ENCODE measurements at regions not wholly inside any gene's neighbourhood (a gene's known extent, or its start where the extent isn't known, plus 50 kb on each side); places are given as distances from the start of the nearest gene placed in this dataset.

- DNase-seq (ENCODE audit: low spot score) (no peak), ATAC-seq (ENCODE audit: insufficient number of reproducible peaks, low FRiP score, low read depth) (no peak)
- Histone ChIP-seq H3K36me3 (no peaks in the 10 kb centered on the region), H3K27ac (no peak overlapping the region), H3K9me3 (no peaks in the 10 kb centered on the region), H3K27me3 (replicated peaks; ENCODE audit: insufficient read depth) (no peaks in the 10 kb centered on the region), H3K4me3 (no peak overlapping the region), H3K4me1 (ENCODE audit: control insufficient read depth in 1 of 2, low read depth in 2 of 2) (no peaks in the 10 kb centered on the region)
- TF ChIP-seq, protein P1, sequence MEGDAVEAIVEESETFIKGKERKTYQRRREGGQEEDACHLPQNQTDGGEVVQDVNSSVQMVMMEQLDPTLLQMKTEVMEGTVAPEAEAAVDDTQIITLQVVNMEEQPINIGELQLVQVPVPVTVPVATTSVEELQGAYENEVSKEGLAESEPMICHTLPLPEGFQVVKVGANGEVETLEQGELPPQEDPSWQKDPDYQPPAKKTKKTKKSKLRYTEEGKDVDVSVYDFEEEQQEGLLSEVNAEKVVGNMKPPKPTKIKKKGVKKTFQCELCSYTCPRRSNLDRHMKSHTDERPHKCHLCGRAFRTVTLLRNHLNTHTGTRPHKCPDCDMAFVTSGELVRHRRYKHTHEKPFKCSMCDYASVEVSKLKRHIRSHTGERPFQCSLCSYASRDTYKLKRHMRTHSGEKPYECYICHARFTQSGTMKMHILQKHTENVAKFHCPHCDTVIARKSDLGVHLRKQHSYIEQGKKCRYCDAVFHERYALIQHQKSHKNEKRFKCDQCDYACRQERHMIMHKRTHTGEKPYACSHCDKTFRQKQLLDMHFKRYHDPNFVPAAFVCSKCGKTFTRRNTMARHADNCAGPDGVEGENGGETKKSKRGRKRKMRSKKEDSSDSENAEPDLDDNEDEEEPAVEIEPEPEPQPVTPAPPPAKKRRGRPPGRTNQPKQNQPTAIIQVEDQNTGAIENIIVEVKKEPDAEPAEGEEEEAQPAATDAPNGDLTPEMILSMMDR (IDR thresholded peaks at IDR 0.05), result no peak
Observed at GRCh38 chr11:71083105-71083504, 169.3 kb downstream of the SHANK2 start.

DNA sequence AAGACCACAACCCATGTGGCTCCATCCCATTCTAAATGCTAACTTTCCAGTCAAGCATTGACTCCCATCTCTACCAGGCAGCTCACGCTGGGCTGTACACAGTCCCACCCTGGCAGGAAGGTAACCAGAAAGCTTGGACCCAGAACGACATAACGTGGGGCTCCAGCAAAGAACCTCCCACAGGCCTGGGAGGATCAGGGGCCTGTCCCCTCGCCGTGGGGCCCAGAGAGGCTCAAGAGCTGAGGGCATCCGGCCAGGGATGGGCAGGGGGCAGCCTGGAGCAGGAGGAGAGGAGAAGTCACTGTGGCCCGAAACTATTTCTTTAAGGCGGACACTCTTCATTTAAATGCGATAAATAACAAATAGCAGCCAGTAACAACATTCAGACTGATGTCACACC lies 169.9 kb downstream of the SHANK2 start:
- Histone ChIP-seq H3K27ac (no peak overlapping the region), H3K27me3 (replicated peaks; ENCODE audit: insufficient read depth) (no peaks in the 10 kb centered on the region), H3K9me3 (no peaks in the 10 kb centered on the region), H3K4me1 (ENCODE audit: control insufficient read depth in 1 of 2, low read depth in 2 of 2) (no peaks in the 10 kb centered on the region), H3K4me3 (no peak overlapping the region), H3K36me3 (no peaks in the 10 kb centered on the region)
- ATAC-seq (ENCODE audit: insufficient number of reproducible peaks, low FRiP score, low read depth) (no peak), DNase-seq (ENCODE audit: low spot score) (no peak)
- TF ChIP-seq, protein P1 (IDR thresholded peaks at IDR 0.05), result no peak

DNA sequence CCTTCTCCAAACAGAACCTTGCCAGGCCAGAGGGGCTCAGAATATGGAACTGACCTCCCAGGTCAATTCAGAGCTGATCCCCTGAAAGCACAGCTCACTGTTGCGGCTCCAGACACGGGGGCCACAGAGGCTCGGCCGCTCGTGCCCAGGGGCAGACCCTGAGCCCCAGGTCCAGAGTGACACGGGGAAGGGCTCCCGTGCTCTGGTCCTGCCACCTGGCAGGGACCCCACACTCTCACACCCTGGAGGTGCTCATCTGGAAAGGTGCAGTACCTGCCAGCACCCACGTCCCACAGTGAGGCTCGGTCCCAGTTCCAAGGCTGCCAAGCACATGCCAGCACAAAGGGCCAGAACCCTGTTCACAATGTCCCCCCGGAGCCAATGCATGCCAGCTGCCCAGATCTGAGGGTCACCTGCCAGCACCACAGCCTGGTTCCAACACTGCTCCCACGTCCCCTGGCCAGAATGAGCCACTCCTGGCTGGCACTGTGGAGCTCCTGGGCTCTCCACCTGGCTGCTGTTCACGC lies 170.6 kb downstream of the SHANK2 start:
- Histone ChIP-seq H3K27me3 (replicated peaks; ENCODE audit: insufficient read depth) (no peaks in the 10 kb centered on the region), H3K4me3 (no peak overlapping the region), H3K9me3 (no peaks in the 10 kb centered on the region), H3K4me1 (ENCODE audit: control insufficient read depth in 1 of 2, low read depth in 2 of 2) (no peaks in the 10 kb centered on the region), H3K27ac (no peak overlapping the region), H3K36me3 (no peaks in the 10 kb centered on the region)
- TF ChIP-seq, protein P1 (IDR thresholded peaks at IDR 0.05), result no peak
- ATAC-seq (ENCODE audit: insufficient number of reproducible peaks, low FRiP score, low read depth) (no peak), DNase-seq (ENCODE audit: low spot score) (no peak)

GRCh38 chr11:71080239-71081097 lies 171.9 kb downstream of the SHANK2 start:
- DNase-seq (ENCODE audit: low spot score), result no peak
- TF ChIP-seq, protein P1 (IDR thresholded peaks at IDR 0.05), result peak; percentile 27
- no peaks in the 10 kb centered on the region for H3K27me3 ChIP-seq (replicated peaks; ENCODE audit: insufficient read depth)
- H3K9me3 ChIP-seq, result no peaks in the 10 kb centered on the region
- H3K27ac ChIP-seq, result no peak overlapping the region
- no peak overlapping the region for H3K4me3 ChIP-seq
- H3K36me3 ChIP-seq, result no peaks in the 10 kb centered on the region
- H3K4me1 ChIP-seq (ENCODE audit: control insufficient read depth in 1 of 2, low read depth in 2 of 2), result no peaks in the 10 kb centered on the region
- no peak for ATAC-seq (ENCODE audit: insufficient number of reproducible peaks, low FRiP score, low read depth)

GRCh38 chr11:71079795-71080194 lies 172.6 kb downstream of the SHANK2 start:
- H3K9me3 ChIP-seq, result no peaks in the 10 kb centered on the region
- H3K27me3 ChIP-seq (replicated peaks; ENCODE audit: insufficient read depth), result no peaks in the 10 kb centered on the region
- DNase-seq (ENCODE audit: low spot score) (no peak), ATAC-seq (ENCODE audit: insufficient number of reproducible peaks, low FRiP score, low read depth) (no peak)
- TF ChIP-seq, protein P1 (IDR thresholded peaks at IDR 0.05), result no peak
- H3K36me3 ChIP-seq, result no peaks in the 10 kb centered on the region
- no peaks in the 10 kb centered on the region for H3K4me1 ChIP-seq (ENCODE audit: control insufficient read depth in 1 of 2, low read depth in 2 of 2)
- H3K27ac ChIP-seq, result no peak overlapping the region
- H3K4me3 ChIP-seq, result no peak overlapping the region
